ENCODE measurements at regions not wholly inside any gene's neighbourhood (a gene's known extent, or its start where the extent isn't known, plus 50 kb on each side); places are given as distances from the start of the nearest gene placed in this dataset.

DNA sequence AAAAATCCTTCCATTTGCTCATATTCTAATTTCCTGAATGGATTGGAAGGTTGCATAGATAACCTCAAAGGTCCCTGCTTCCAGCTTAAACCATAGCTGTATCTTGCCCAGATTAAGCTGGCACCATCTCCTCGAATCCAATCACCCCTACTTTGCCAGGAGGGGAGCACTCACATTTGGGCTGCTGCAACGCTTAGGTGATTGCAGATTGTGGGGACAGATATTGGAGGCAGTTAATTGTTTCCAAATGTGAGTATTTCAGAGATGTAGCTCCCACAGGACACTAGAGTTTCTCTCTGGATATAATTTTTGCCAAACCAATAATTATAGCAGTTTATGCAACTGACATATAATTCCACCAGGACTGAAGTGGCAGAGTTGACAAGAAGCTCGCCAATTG lies 53.5 kb upstream of the ACSL1 start:
- no peak for DNase-seq (ENCODE audit: low spot score)

DNA sequence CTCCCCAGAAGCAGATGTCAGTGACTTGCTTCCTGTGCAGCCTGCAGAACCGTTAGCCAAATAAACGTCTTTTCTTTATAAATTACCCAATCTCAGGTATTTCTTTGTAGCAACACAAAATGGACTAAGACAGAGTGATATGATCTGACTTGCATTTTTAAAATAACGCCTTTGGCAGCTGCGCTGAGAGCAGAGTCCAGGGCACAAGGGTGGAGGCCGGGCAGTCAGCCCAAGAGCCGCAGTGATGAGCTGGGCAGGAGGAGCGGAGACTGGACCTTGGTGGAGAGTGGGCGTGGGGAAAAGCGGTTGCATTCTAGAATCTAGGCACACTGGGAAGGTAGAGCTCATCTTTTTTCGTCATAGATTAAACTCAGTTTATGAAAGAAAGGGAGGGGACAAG lies 56.5 kb upstream of the ACSL1 start:
- no peak for DNase-seq (ENCODE audit: low spot score)

DNA sequence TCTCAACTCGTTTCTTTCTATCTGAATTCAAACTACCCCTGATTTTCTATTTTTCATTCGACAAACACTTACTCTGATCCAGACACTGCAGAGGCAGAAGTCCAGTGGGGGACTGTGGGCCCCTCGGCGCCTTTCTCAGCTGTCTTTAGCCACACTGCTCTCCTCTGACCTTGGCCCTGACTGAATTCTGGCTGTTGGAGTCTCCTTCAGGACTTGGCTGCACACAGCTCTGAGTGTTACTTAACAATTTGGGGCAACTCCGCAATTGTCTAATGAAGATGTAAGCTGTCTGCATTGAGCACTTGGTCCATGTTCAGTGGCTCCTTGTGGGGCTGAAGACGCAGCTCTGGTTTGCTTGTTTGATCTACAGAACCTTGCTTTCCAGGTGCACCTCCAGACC lies 57.3 kb upstream of the ACSL1 start:
- no peak for DNase-seq (ENCODE audit: low spot score)

DNA sequence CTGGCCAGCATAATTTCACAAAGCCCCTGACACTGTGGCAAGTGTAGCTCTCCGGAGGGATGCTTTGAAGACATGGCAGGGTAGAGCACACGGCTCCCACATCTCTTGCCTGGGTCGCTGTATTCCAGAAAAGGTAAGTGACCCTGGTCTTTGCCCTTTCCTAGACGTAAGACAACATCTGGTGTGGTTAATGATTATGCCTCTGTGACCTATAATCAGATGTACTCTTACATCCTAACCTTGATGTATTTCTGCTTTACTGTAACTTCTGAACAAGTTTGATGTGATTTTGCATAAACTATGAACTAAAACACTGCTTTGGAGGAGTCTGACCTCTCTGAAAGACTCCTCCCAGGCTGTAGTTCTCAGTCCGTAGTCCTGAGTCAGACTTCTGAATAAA lies 59.1 kb upstream of the ACSL1 start:
- DNase-seq (ENCODE audit: low spot score): no peak

DNA sequence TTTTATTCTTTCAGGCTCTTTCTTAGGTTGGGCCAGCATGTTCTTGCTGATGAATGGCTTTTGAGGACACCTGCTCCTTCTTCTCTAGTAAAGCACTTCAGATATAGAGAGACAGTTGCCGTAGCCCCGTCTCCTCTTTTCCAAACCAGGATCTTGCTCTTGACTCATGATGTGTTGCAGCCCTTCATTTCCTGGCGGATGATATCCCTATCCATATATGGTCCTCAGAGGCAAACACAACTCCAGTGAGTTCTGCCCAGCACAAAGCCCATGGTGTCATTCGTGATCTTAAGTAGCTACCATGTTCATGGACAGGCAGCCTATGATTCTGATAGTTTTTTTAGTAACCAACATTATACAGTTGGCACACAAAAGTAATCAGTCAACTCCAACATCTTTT lies 59.8 kb upstream of the ACSL1 start:
- DNase-seq (ENCODE audit: low spot score): no peak

DNA sequence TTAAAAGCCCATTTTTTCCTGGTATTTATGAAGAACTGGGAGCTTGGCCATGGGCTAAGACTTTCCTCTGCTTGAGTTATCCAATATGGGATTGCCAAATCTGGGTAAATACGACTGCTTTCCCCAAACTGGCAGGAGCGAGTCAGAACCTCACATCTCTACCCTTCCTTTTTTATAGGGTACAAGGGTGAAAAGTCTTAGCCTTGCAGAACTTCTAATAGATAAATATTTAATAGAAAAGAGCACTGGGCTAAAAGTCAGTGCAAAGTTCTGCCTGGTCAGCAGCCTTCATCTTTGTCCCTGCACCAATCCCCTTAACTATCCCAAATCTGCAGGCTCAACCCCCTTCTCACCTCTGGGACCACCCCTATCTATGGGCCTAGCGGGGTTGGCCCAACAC lies 61.6 kb upstream of the ACSL1 start:
- no peak for DNase-seq (ENCODE audit: low spot score)

DNA sequence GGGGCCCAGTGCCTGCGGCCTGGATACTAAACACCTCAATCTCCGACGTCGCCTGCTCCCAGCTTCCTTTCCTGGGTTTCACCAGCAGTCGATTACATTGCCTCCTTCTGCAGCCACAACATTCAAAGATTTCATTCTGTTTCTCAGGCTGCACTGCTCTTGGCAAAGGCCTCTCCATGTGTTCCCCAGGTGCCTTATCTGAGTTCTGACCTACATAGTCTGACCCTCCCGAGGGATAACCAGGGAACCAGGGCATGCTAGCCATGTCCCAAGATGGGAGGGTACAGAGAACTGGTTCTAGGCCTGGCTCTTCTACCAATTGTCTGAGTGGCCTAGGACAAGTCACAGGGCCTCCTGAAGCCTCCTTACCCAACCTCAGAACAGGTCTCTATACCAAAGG lies 62.2 kb upstream of the ACSL1 start:
- no peak for DNase-seq (ENCODE audit: low spot score)

DNA sequence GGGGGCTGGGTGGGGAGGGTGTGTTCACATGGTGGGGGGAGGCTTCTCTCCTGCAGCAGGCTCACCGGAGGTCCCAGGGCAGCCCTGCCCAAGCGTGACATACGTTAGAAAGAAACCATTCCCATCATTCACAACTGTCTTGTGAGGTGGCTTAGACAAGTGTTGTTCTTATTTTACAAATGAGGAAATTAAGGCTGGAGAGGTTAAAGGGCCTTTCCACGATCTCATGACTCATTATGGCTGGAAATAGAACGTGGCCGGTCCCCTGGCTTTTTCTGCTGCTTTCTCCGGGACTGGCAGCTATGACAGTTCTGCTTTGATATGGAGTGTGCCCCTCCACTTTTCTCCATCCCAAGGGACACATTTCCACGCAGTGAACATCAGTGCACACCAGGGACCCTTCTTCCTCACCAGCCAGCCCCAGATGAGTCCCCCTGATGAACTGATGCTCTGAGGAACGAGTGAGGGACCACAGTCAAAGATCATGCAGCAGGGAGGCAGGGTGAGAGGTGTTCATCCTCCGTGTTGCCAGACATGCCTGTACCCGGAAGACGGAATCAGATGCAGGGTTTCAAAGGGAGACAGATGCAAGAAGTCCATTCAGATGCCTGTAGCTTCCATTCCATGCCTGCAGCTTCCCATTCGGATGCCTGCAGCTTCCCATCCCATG lies 64.0 kb upstream of the ACSL1 start:
- no peak for DNase-seq (ENCODE audit: low spot score)

DNA sequence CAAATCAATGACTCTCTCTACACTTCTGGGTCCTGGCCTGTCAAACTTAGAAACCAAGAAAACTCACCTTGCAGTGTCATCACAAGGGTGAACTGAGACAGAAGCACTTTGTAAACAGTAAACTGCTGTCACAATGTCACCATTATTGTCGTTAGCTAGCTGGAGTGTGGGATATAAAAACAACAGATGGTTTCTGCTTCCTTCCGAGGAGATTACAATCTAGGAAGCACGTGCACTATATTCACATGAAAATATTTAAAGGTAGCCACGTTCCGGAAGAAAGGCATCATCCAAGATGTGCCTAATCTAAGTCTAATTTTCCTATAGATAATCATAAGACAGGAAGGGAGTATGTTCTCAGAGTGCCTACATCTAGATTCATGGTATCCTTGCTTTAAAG lies 64.7 kb upstream of the ACSL1 start:
- no peak for DNase-seq (ENCODE audit: low spot score)

DNA sequence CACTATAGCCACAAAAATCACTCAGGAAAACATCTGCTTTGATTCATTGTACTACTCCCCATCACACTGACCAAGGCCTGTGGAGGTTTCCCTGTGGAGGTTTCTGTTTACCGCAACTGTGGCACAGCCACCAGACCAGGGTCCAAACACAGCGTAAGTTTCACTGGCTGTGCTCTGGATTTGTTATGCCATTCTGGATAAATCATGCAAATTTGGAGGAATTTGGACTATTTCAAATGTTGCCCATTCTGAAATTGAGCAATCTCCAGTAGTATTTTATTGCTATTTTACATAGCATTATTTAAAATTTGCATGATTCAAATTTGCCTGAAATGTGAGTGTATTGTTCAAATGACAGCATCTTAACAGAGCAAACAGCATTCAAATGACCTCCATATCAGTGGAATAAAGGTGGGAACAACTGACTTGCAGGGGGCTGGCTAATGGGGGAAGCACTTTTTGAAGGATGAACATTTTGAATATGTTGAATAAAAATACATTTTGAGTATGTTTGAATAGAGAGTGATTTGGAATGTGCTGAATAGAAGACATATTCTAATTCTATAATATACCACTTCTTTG lies 66.1 kb upstream of the ACSL1 start:
- DNase-seq (ENCODE audit: low spot score): no peak

DNA sequence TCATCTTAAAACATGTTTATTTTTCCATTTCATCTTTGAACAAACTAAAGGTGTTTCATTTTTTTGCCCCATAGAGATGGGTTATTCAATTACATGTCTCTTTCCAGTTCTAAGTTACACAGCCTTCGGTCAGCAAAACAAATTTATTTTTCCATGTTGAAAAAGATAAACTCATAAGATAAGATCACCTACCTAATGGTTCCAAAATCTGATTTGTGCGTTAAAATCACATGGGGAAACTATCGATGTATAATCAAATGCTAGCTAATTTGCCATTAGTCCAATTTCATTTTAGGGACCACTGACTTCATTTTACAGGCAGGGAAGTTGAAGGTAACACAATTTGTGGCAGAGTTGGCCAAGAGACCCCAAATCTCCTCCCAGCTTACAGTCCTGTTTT lies 67.2 kb upstream of the ACSL1 start:
- DNase-seq (ENCODE audit: low spot score): no peak

DNA sequence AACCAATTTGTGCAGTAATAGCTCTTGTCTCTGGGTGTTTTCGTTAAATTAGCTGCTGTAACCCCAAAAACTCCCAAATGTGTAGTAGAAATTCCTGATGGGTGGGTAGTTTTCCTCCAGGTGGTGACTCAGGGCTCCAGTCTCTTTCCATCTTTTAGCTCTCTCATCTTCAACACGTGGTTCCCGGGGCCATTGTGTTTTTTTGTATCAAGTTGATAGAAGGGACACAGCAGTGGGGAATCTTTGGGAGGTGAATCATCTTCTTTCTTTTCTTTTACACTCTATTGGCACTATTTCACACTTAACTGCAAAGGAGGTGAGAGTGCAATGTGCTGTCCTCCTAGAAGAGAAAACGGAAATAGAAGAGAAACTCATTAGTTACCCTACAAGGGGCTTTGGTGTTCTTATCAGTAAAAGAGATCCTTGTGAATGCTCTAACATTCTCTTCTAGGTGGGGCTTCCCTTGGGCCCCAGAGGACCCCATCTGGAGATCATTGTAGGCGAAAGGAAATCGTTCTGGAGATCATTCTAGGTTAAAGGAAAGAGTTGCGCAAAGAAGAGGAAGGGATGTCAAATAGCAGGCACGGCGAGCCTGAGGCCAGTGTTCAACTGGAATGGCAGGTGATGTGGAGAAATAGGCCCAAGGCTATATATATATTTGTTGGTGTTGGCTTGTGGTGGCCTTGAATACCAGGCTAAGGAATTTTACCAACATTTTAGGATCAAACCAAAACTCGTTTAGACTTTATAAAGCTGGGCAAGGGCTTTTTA lies 68.2 kb upstream of the ACSL1 start:
- DNase-seq (ENCODE audit: low spot score): no peak

DNA sequence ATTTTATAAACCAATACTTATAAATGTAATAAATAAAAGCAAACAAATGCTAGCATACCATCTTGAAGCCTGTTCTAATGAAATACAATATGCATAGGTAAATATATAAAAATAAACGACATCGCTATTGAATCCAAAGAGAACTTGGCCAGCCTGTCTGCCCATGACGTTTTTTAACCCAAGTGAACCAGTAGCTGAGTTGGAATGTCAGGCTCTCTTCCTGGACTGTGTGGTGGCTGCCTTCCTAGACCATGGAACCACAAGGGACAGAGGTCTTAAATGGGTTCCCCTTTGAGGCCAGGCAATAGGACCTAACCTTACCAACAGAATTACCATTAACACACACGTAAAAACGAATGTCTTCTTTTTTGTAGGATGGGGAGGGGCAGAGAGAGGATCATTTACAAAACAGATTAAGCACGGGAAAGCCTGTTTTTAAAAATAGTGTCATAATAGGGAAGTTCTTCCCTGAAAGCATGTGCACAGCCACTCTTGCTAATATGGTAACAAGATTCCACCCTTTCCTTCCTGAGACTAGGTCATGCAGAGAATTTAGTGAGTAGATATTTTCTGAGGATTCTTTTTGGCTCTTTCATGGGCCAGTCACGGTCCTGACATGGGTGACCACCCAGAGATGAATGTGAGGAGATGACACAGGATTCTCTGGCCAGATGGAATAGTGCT lies 69.4 kb upstream of the ACSL1 start:
- no peak for DNase-seq (ENCODE audit: low spot score)

DNA sequence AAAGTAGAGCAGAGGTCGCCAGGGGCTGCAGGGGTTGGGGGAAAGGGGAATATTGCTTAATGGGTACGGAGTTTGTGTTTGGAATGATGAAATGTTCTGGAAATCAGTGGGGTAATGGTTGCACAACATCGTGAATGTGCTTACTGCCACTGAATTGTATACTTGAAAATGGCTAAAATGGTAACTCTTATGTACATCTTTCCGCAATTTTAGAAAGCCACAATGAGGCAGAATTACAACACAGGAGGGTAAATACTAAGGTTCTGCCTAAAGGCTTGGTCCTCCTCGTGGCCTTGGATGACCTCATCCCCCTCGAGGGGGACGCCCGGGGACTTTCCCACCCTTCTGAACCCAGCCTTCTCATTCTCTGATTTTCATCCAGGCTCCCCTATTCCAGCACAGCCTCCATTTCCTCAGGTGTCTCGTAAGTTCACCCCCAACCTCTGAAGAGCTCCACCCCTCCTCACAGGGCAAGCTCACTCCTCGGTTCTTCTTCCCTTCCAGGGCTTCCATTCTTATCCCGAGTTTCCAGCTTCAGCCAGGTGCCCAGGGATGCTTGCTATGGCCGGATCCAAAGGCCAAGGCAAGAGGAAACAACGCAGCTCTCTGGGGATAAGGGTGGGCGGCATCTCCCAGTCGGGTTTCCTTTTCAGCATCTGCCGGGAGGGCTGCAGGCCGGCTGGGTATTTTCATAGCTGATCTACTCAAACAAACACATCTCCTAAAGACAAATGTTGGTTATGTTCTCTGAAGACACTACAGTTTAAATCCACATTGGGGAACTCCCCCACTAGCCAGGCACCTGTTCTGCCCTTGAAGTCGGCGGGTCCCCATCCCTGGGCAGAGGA lies 71.3 kb upstream of the ACSL1 start:
- DNase-seq (ENCODE audit: low spot score): no peak

DNA sequence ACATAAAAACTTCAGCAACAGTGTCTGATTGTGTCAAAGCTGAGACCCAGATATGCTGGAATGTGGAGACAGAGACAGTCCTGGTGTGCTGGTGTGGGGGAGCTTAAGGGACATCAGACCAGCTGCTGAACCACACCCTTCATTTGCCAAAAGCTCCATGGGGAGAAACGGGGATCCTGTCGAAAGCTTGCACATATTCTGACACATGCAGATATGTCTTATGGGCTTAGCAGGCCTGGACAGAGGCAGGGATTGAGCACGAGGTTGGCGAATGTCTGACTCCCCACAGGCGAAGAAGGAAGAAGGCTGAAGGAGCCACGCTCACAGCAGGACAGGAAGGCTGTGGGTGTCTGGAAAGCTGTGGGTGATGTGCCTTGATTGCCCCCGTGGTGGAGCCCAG lies 72.1 kb upstream of the ACSL1 start:
- no peak for DNase-seq (ENCODE audit: low spot score)

DNA sequence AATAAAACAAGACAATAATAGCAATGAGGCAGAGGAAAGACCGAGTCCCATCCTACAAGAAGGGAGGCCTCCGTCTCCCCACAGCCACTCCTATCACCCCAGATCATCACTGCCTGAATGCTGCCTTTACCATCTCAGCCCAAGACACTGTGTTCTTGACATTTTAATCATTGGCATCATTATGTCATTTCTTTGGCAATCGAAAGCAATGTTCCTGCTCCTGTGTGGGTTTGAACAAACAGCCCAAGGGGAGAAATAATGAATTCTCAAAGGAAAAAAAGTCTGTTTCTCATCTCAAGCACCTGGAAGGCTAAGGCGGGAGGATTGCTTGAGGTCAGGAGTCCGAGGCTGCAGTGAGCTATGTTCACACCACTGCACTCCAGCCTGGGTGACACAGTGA lies 73.0 kb upstream of the ACSL1 start:
- no peak for DNase-seq (ENCODE audit: low spot score)

DNA sequence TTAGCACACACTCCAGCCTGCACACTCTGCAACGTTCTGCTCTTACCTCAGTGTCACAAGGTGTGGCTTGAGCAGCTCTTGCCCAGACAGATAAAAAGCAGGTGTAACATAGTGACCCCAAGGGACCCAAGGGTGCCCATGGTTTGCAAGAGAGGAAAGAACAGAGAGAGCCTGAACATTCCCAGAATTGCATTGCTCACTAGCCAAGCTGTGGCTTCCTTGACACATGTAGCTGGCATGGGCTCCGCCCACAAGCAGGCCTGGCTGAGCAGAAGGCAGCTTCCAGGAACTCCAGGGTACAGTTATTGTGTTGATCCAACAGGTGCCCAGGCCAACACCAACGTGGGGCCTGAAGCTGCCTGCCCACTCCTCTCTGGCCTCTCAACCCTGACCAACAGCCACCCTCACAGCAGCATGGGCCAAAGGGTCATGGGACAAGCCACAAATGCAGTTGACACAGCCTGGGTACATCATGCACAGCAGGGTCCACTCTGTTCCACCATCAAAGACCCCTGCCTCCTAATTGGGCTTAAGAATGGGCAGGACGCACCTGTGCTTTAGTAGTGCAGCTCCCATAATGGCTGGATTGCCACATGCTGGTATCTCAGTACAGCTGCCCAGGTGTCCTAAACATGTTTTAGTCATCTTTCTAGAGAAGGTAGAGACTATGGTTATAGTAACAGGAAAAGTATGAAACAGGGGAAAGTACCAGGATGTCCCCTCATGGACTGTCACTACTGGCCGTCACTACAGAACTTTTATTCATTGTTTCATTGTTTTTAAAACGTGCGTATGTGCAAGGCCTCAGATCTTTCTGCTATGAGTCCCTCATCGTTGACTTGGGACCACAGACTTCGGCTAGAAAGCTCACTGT lies 73.7 kb upstream of the ACSL1 start:
- DNase-seq (ENCODE audit: low spot score): no peak

DNA sequence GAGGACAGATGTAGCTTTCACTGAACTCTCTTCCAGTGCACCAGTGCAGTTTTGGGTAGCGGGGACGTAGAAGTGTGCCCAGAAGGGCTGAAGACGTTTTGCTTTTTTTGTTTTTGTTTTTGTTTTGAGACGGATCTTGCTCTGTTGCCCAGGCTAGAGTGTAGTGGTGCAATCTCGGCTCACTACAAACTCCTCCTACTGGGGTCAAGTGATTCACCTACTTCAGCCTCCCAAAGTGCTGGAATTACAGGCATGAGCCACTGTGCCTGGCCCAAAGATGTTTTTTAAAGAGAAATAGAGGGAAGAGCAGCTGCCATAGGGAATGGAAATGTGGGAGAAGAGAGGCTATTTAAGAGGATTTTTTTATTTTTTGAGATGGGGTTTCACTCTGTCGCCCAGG lies 74.4 kb upstream of the ACSL1 start:
- DNase-seq (ENCODE audit: low spot score): no peak

DNA sequence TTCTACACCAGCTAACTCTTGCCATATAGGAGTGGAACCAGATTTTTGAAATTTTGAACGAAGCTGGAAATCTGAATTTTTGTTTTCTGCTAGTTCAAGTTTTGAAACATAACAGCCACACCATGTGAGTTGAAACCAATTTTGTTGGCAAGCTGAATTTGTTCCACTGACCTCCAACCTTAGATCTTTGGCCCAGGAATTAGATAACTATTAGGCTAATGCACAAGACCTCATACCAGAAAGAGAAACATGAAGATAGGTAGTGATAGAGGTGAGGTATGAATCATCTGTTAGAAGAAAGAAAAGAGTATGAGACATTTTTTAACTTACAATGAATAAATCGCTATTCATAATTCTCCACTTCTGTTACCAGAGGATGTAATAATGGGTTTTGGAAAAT lies 76.8 kb upstream of the ACSL1 start:
- no peak for DNase-seq (ENCODE audit: low spot score)

DNA sequence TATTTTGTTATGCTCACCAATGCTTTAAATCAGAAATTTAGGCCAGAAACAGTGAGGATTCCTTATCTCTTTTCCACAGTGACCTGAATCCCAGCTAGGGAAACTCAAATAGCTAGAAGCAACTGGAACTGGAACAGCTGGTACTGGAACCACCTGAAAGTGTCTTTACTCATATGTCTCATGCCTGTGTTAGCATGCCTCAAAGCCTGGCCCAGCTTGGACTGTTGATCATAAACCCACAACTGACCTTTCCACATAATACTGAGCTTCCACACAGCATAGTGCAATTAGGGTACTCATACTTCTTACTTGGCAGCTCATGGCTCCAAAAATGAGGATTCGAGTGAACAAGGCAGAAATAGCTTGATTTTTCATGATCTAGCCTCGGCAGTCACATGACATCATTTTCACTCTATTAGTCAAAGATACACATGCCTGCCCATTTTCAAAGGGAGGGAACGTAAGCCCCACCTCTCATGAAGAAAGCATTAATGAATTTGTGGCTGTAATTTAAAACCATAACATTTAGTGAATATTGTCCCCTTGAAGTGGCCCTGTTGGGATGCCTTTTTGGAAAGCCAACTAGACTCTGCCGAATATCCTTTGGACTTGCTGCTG lies 80.8 kb upstream of the ACSL1 start:
- DNase-seq (ENCODE audit: low spot score): no peak

DNA sequence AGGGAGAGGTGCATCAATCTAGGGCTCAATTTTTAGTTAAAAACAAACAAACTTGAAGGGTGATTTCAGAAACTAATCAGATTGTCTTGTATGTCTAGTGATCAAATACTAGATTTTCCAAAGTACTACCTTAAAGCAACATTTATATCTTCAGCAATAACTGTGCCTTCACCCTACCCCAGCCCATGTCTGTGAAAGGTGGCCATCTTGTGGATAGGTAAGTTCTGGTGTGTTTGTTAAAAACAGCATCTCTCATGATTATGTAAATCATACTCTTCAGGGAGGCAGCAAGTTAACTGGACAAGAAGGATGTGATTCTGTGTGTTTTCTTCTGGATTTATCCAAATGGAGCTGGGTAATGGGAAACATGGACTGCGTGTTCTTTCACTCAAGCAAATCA lies 81.4 kb upstream of the ACSL1 start:
- no peak for DNase-seq (ENCODE audit: low spot score)

Measured in A172 (cell line).